ENCODE measurements at regions not wholly inside any gene's neighbourhood (a gene's known extent, or its start where the extent isn't known, plus 50 kb on each side); places are given as distances from the start of the nearest gene placed in this dataset.

GRCh38 chr13:46495066-46495465, 57.9 kb upstream of the LRCH1 start:
- Histone ChIP-seq H4K20me1 (ENCODE audit: insufficient read depth, low read length) (no peaks in the 10 kb centered on the region), H3K4me2 (ENCODE audit: low read depth, low read length) (no peak overlapping the region), H3K9ac (ENCODE audit: insufficient read depth, low read depth, low read length) (no peak overlapping the region), H3K36me3 (replicated peaks in 1 of 2; ENCODE audit: control insufficient read depth in 1 of 2, insufficient read depth in 2 of 2, low read length in 2 of 2) (no peaks in the 10 kb centered on the region), H2AFZ (ENCODE audit: low read length) (no peak overlapping the region), H3K27me3 (ENCODE audit: control insufficient read depth in 1 of 2, insufficient read depth in 2 of 2, low read length in 2 of 2) (no peaks in the 10 kb centered on the region; a peak in 1 of 5 replicates), H3K79me2 (ENCODE audit: insufficient read depth, low read length) (no peaks in the 10 kb centered on the region), H3K4me1 (ENCODE audit: insufficient read depth, low read length) (no peaks in the 10 kb centered on the region), H3K9me3 (ENCODE audit: low read length) (no peaks in the 10 kb centered on the region), H3K27ac (ENCODE audit: extremely low read length, insufficient read depth, low read length) (no peak overlapping the region), H3K4me3 (replicated peaks in 1 of 3; ENCODE audit: insufficient read depth in 1 of 3, low read depth in 2 of 3, low read length in 3 of 3) (no peak overlapping the region)
- CTCF ChIA-PET (ENCODE audit: low intra/inter-chr PET ratio, low total read pairs), result no interaction called here
- TF ChIP-seq ZBTB43 (CRISPR knock-in tag; conservative IDR thresholded peaks at IDR 0.05), result no peak
- TF ChIP-seq TFE3 (CRISPR knock-in tag; IDR thresholded peaks at IDR 0.05), result no peak
- TF ChIP-seq ISX (CRISPR knock-in tag; conservative IDR thresholded peaks at IDR 0.05), result no peak
- TF ChIP-seq ATF1 (CRISPR knock-in tag; IDR thresholded peaks at IDR 0.05), result no peak
- no peak for TF ChIP-seq ONECUT2 (CRISPR knock-in tag; IDR thresholded peaks at IDR 0.05)
- TF ChIP-seq POLR2AphosphoS5 (IDR thresholded peaks at IDR 0.05; ENCODE audit: low read depth, low read length), result no peak
- in situ Hi-C loops (cut with HindIII; ENCODE audit: extremely low pct_ligation_motif_present, low pct_unique_long_range_greater_than_20kb), result no loop called here
- FAIRE-seq (no peak), ATAC-seq (no peak), DNase-seq (ENCODE audit: low spot score) (no peak)
- intact Hi-C loops (cut with micrococcal nuclease; ENCODE audit: unreplicated experiment), result no loop called here
- POLR2A ChIA-PET, result no interaction called here
- BruUV-seq (replicated peaks), result no TSS peak

GRCh38 chr13:46492946-46493345, 60.0 kb upstream of the LRCH1 start:
- FAIRE-seq, result peak; percentile 69
- Histone ChIP-seq H3K4me1 (ENCODE audit: insufficient read depth, low read length) (no peaks in the 10 kb centered on the region), H3K9me3 (ENCODE audit: low read length) (no peaks in the 10 kb centered on the region), H4K20me1 (ENCODE audit: insufficient read depth, low read length) (no peaks in the 10 kb centered on the region), H3K27ac (ENCODE audit: extremely low read length, insufficient read depth, low read length) (no peak overlapping the region), H3K27me3 (ENCODE audit: control insufficient read depth in 1 of 2, insufficient read depth in 2 of 2, low read length in 2 of 2) (peaks cover 0 to 3% of the 10 kb centered on the region in 2 experiments; a peak in 4 of 5 replicates), H2AFZ (ENCODE audit: low read length) (no peak overlapping the region), H3K36me3 (replicated peaks in 1 of 2; ENCODE audit: control insufficient read depth in 1 of 2, insufficient read depth in 2 of 2, low read length in 2 of 2) (no peaks in the 10 kb centered on the region), H3K4me2 (ENCODE audit: low read depth, low read length) (no peak overlapping the region), H3K79me2 (ENCODE audit: insufficient read depth, low read length) (no peaks in the 10 kb centered on the region), H3K9ac (ENCODE audit: insufficient read depth, low read depth, low read length) (no peak overlapping the region), H3K4me3 (replicated peaks in 1 of 3; ENCODE audit: insufficient read depth in 1 of 3, low read depth in 2 of 3, low read length in 3 of 3) (no peak overlapping the region)
- in situ Hi-C loops (cut with HindIII; ENCODE audit: extremely low pct_ligation_motif_present, low pct_unique_long_range_greater_than_20kb), result loop anchor here (5.0 kb wide), 1 partner anchor 229 kb away; no protein-coding TSS in a partner anchor
- ChIA-PET CTCF (ENCODE audit: low intra/inter-chr PET ratio, low total read pairs) (interaction anchor here (1.4 to 2.2 kb wide), 2 partner anchors 59 to 229 kb away, joined by 3 to 24 read pairs; no protein-coding TSS in a partner anchor), POLR2A (no interaction called here)
- peak; percentile 22 for DNase-seq (ENCODE audit: low spot score)
- intact Hi-C loops (cut with micrococcal nuclease; ENCODE audit: unreplicated experiment), result loop anchor here (1.0 kb wide), 2 partner anchors 58 to 228 kb away; no protein-coding TSS in a partner anchor
- no TSS peak for BruUV-seq (replicated peaks)
- 8% methylated on average over 1 of the region's 1 CpG for WGBS (ENCODE audit: low lambda C conversion rate)
- no peak for ATAC-seq
- TF ChIP-seq NFRKB (IDR thresholded peaks at IDR 0.05) (no peak), AGO2 (optimal IDR thresholded peaks at IDR 0.05; ENCODE audit: low read depth, low read length) (no peak), YEATS4 (CRISPR knock-in tag; IDR thresholded peaks at IDR 0.05; ENCODE audit: borderline replicate concordance) (no peak), CTCF (CRISPR knock-in tag; IDR thresholded peaks at IDR 0.05) (peak; percentile 61), STAG1 (CRISPR knock-in tag; IDR thresholded peaks at IDR 0.05) (peak; percentile 83), ZBTB42 (CRISPR knock-in tag; IDR thresholded peaks at IDR 0.05) (no peak), MED1 (CRISPR knock-in tag; IDR thresholded peaks at IDR 0.05) (no peak), SMC3 (IDR thresholded peaks at IDR 0.05; ENCODE audit: low read length) (peak; percentile 60), RAD21 (CRISPR knock-in tag; IDR thresholded peaks at IDR 0.05) (peak; percentile 33; the same call in 1 of the 2 replicates), FOXO4 (CRISPR knock-in tag; conservative IDR thresholded peaks at IDR 0.05) (no peak)

Measured in HepG2 (cell line).